Activated CD8-positive, alpha-beta T cell treated with anti-CD3 and anti-CD28 coated beads for 36 hours (primary cell): ENCODE measurements at regions not wholly inside any gene's neighbourhood (a gene's known extent, or its start where the extent isn't known, plus 50 kb on each side); places are given as distances from the start of the nearest gene placed in this dataset.

Experiments used
- ATAC-seq: fragments of 200-7000 bp; cut with Tn5 transposase; one replicate; pipeline ENCODE4 v1.10.0; 2021; ENCODE audit warnings: mild to moderate bottlenecking, moderate library complexity
- CTCF ChIA-PET: fragments of 350-600 bp; sonication (Branson Sonifier 250); formaldehyde crosslinking; loops from one replicate; lab custom pipeline; 2021; ENCODE audit warnings: antibody characterized with exemption; lab: Charles Lee
- POLR2A ChIA-PET: fragments of 350-600 bp; sonication (Branson Sonifier 250); formaldehyde crosslinking; loops from one replicate; lab custom pipeline; 2021; ENCODE audit warnings: antibody characterized with exemption; lab: Charles Lee
- DNase-seq: peaks from one replicate; pipeline ENCODE4 v3.0.0-alpha.2; 2020
- H3K27ac Mint-ChIP-seq: one replicate; pipeline ENCODE4 v1.8.0; 2021; ENCODE audit warnings: mild to moderate bottlenecking, mixed read lengths
- H3K27me3 Mint-ChIP-seq: one replicate; pipeline ENCODE4 v1.8.0; 2021; ENCODE audit warnings: mixed read lengths
- H3K36me3 Mint-ChIP-seq: one replicate; pipeline ENCODE4 v1.8.0; 2021; ENCODE audit warnings: low read depth, mixed read lengths
- H3K4me1 Mint-ChIP-seq: one replicate; pipeline ENCODE4 v1.8.0; 2021; ENCODE audit warnings: low read depth, mixed read lengths
- H3K4me3 Mint-ChIP-seq: one replicate; pipeline ENCODE4 v1.8.0; 2021; ENCODE audit warnings: mild to moderate bottlenecking, moderate library complexity, mixed read lengths
- H3K9me3 Mint-ChIP-seq: one replicate; pipeline ENCODE4 v1.8.0; 2021; ENCODE audit warnings: mixed read lengths
- CTCF ChIP-seq: fragments of 200-600 bp; IDR thresholded peaks from one replicate; pipeline ENCODE4 v1.8.0; 2022; ENCODE audit warnings: antibody characterized with exemption, mild to moderate bottlenecking
- intact Hi-C: fragments of 100-400 bp; cut with micrococcal nuclease; formaldehyde crosslinking; loops from one replicate; pipeline ENCODE4 v1.10.0; 2022

GRCh38 chr10:69738858-69739435 is 62.8 kb upstream of the COL13A1 start:
- Mint-ChIP-seq H3K36me3 (no peaks in the 10 kb centered on the region), H3K4me3 (no peak overlapping the region), H3K27ac (no peak overlapping the region), H3K4me1 (peaks cover 18% of the 10 kb centered on the region), H3K9me3 (no peaks in the 10 kb centered on the region), H3K27me3 (peaks cover 4% of the 10 kb centered on the region)
- TF ChIP-seq CTCF, result no peak
- CTCF ChIA-PET, result no interaction called here
- DNase-seq (no peak), ATAC-seq (no peak)
- intact Hi-C loops, result no loop called here
- POLR2A ChIA-PET, result no interaction called here

GRCh38 chr10:69739634-69740033 is 62.1 kb upstream of the COL13A1 start:
- peaks cover 4% of the 10 kb centered on the region for H3K27me3 Mint-ChIP-seq
- DNase-seq (no peak), ATAC-seq (no peak)
- POLR2A ChIA-PET, result no interaction called here
- H3K27ac Mint-ChIP-seq, result no peak overlapping the region
- peaks cover 11% of the 10 kb centered on the region for H3K4me1 Mint-ChIP-seq
- H3K36me3 Mint-ChIP-seq, result no peaks in the 10 kb centered on the region
- CTCF ChIA-PET, result interaction anchor here (0.7 kb wide), 1 partner anchor 23 kb away, joined by 3 read pairs; no protein-coding TSS in a partner anchor
- no peak for TF ChIP-seq CTCF
- H3K4me3 Mint-ChIP-seq, result no peak overlapping the region
- intact Hi-C loops, result no loop called here
- no peaks in the 10 kb centered on the region for H3K9me3 Mint-ChIP-seq

GRCh38 chr10:69740126-69740525 is 61.6 kb upstream of the COL13A1 start:
- H3K27me3 Mint-ChIP-seq, result peaks cover 6% of the 10 kb centered on the region
- DNase-seq, result no peak
- ATAC-seq, result no peak
- CTCF ChIA-PET, result interaction anchor here (0.7 kb wide), 1 partner anchor 23 kb away, joined by 3 read pairs; no protein-coding TSS in a partner anchor
- no peak overlapping the region for H3K4me3 Mint-ChIP-seq
- intact Hi-C loops, result no loop called here
- POLR2A ChIA-PET, result no interaction called here
- H3K36me3 Mint-ChIP-seq, result no peaks in the 10 kb centered on the region
- H3K27ac Mint-ChIP-seq, result no peak overlapping the region
- H3K4me1 Mint-ChIP-seq, result peaks cover 6% of the 10 kb centered on the region
- no peak for TF ChIP-seq CTCF
- H3K9me3 Mint-ChIP-seq, result no peaks in the 10 kb centered on the region

- ChIA-PET POLR2A (no interaction called here), CTCF (no interaction called here)
- Mint-ChIP-seq H3K27me3 (peaks cover 7% of the 10 kb centered on the region), H3K27ac (no peak overlapping the region), H3K36me3 (no peaks in the 10 kb centered on the region), H3K9me3 (no peaks in the 10 kb centered on the region), H3K4me3 (no peak overlapping the region), H3K4me1 (no peaks in the 10 kb centered on the region)
- intact Hi-C loops, result no loop called here
- TF ChIP-seq CTCF, result no peak
- ATAC-seq (no peak), DNase-seq (no peak)
Measured at GRCh38 chr10:69741252-69741651, 60.5 kb upstream of the COL13A1 start.

- CTCF ChIA-PET, result interaction anchor here (1.2 kb wide), 1 partner anchor 55 kb away, joined by 3 read pairs; no protein-coding TSS in a partner anchor
- Mint-ChIP-seq H3K27me3 (peaks cover 7% of the 10 kb centered on the region), H3K36me3 (no peaks in the 10 kb centered on the region), H3K4me1 (no peaks in the 10 kb centered on the region), H3K4me3 (no peak overlapping the region), H3K9me3 (no peaks in the 10 kb centered on the region), H3K27ac (no peak overlapping the region)
- intact Hi-C loops, result no loop called here
- TF ChIP-seq CTCF, result no peak
- no peak for ATAC-seq
- POLR2A ChIA-PET, result no interaction called here
- DNase-seq, result no peak
Measured at GRCh38 chr10:69741671-69742355, 59.9 kb upstream of the COL13A1 start.
